GM21390 (cell line): ENCODE measurements at regions not wholly inside any gene's neighbourhood (a gene's known extent, or its start where the extent isn't known, plus 50 kb on each side); places are given as distances from the start of the nearest gene placed in this dataset.

Experiments
- ATAC-seq: cut with Tn5 transposase; IDR thresholded peaks from one replicate; pipeline ENCODE4 v1.9.1; 2021; ENCODE audit not compliant: unreplicated experiment

GRCh38 chr3:182436547-182436946, 356.8 kb upstream of the ATP11B start:
- ATAC-seq: no peak

- ATAC-seq: no peak
Measured at GRCh38 chr3:182438398-182438797, 354.9 kb upstream of the ATP11B start.

- no peak for ATAC-seq
Measured at GRCh38 chr3:182440101-182440500, 353.2 kb upstream of the ATP11B start.

GRCh38 chr3:182445576-182445975, 347.7 kb upstream of the ATP11B start:
- no peak for ATAC-seq

GRCh38 chr3:182450942-182451787, 342.1 kb upstream of the ATP11B start:
- ATAC-seq: no peak

- ATAC-seq: no peak
Measured at GRCh38 chr3:182451871-182452270, 341.4 kb upstream of the ATP11B start.

- no peak for ATAC-seq
Measured at GRCh38 chr3:182455011-182455410, 338.3 kb upstream of the ATP11B start.

GRCh38 chr3:182460303-182460702, 333.0 kb upstream of the ATP11B start:
- ATAC-seq: no peak

GRCh38 chr3:182462152-182462551, 331.2 kb upstream of the ATP11B start:
- ATAC-seq: no peak

GRCh38 chr3:182464513-182465145, 328.7 kb upstream of the ATP11B start:
- ATAC-seq: no peak

GRCh38 chr3:182465301-182466185, 327.8 kb upstream of the ATP11B start:
- ATAC-seq: no peak

GRCh38 chr3:182469086-182469485, 324.2 kb upstream of the ATP11B start:
- ATAC-seq: no peak

- no peak for ATAC-seq
Measured at GRCh38 chr3:182470187-182470586, 323.1 kb upstream of the ATP11B start.

GRCh38 chr3:182473191-182473710, 320.1 kb upstream of the ATP11B start:
- ATAC-seq: no peak

GRCh38 chr3:182478369-182478768, 314.9 kb upstream of the ATP11B start:
- ATAC-seq: no peak

GRCh38 chr3:182479419-182480336, 313.6 kb upstream of the ATP11B start:
- ATAC-seq: no peak

GRCh38 chr3:182482705-182483104, 310.6 kb upstream of the ATP11B start:
- ATAC-seq: no peak

- ATAC-seq: no peak
Measured at GRCh38 chr3:182484682-182485081, 308.6 kb upstream of the ATP11B start.

GRCh38 chr3:182485301-182485700, 308.0 kb upstream of the ATP11B start:
- no peak for ATAC-seq

GRCh38 chr3:182486463-182486862, 306.8 kb upstream of the ATP11B start:
- no peak for ATAC-seq
